ENCODE measurements at regions not wholly inside any gene's neighbourhood (a gene's known extent, or its start where the extent isn't known, plus 50 kb on each side); places are given as distances from the start of the nearest gene placed in this dataset.

DNA sequence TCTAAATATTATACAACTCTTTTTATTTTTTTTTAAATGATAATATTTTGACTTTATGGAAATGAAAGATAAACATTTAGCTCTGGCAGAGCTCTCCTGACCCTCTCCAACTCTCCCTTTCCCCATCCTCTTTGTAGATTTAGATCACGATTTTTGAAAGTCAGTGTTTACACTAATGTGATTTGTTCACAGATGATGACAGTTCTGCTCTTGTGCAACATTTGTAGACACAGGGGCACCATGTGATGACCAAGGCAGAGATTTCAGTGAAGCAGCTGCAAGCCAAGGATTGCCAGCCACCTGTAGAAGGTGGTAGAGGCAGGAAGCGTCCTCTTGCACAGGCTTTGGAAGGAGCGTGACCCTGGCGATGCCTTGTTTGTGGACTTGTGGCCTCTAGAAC lies 483.2 kb downstream of the QKI start:
- no peak overlapping the region for H4K5ac ChIP-seq (ENCODE audit: low read depth, low read length)
- no peaks in the 10 kb centered on the region for H3K27me3 ChIP-seq (ENCODE audit: control insufficient read depth, insufficient read depth, low read length)
- H4K8ac ChIP-seq (ENCODE audit: low read depth in 2 of 2, low read length in 2 of 2): no peak overlapping the region
- dilution Hi-C loops (cut with HindIII; ENCODE audit: low sequenced_read_pairs, unreplicated experiment) (no loop called here), intact Hi-C loops (cut with micrococcal nuclease) (no loop called here), in situ Hi-C loops (cut with MboI; ENCODE audit: low sequenced_read_pairs) (no loop called here)
- CTCF ChIA-PET: no interaction called here
- no peak overlapping the region for H3K14ac ChIP-seq (replicated peaks; ENCODE audit: low read depth, low read length)
- H3K23ac ChIP-seq (ENCODE audit: low read depth, low read length): no peak overlapping the region
- no peak overlapping the region for H3K56ac ChIP-seq (ENCODE audit: extremely low read depth, insufficient read depth, low read length)
- POLR2A ChIA-PET (ENCODE audit: unreplicated experiment): no interaction called here
- no CpG with 5 or more reads among the region's 4 CpGs for WGBS, 2 experiments (ENCODE audit: extremely low coverage in 2 of 2, insufficient read length in 1 of 2)
- H2BK5ac ChIP-seq (ENCODE audit: low read depth, low read length, poor library complexity, severe bottlenecking): no peak overlapping the region
- H3K9me1 ChIP-seq (ENCODE audit: insufficient read depth, low read length): no peaks in the 10 kb centered on the region
- no peak overlapping the region for H2AK9ac ChIP-seq (replicated peaks; ENCODE audit: low read depth, low read length, poor library complexity)
- H3K9ac ChIP-seq (ENCODE audit: low read depth, low read length): no peak overlapping the region
- H3K4me3 ChIP-seq (ENCODE audit: insufficient read depth, low read depth, low read length): no peak overlapping the region
- no peaks in the 10 kb centered on the region for H3K4me1 ChIP-seq (ENCODE audit: control insufficient read depth, insufficient read depth, low read length)
- no peak for TF ChIP-seq FOS (IDR thresholded peaks at IDR 0.05; ENCODE audit: low read depth, low read length)
- TF ChIP-seq POLR2A (IDR thresholded peaks at IDR 0.05; ENCODE audit: low read depth, low read length): no peak
- no peak for TF ChIP-seq CHD1 (IDR thresholded peaks at IDR 0.05; ENCODE audit: low read depth, low read length)
- peak; percentile 56 for TF ChIP-seq CEBPB (IDR thresholded peaks at IDR 0.05; ENCODE audit: low read depth, low read length)
- H2AFZ ChIP-seq (replicated peaks; ENCODE audit: low read length, poor library complexity): no peak overlapping the region
- H3K27ac ChIP-seq (ENCODE audit: insufficient read depth, low read length): no peak overlapping the region
- H3K79me1 ChIP-seq (ENCODE audit: low read depth in 1 of 2, low read length in 2 of 2): no peaks in the 10 kb centered on the region
- H3K4me2 ChIP-seq (ENCODE audit: low read depth, low read length): no peak overlapping the region
- no peak overlapping the region for H2AK5ac ChIP-seq (ENCODE audit: low read depth, low read length)
- BruUV-seq (replicated peaks): no TSS peak
- no peak overlapping the region for H2BK15ac ChIP-seq (ENCODE audit: low read depth, low read length)
- DNase-seq (no peak), ATAC-seq (ENCODE audit: low read depth) (no peak)
- H3K18ac ChIP-seq (ENCODE audit: low read depth, low read length): no peak overlapping the region
- H4K20me1 ChIP-seq (ENCODE audit: insufficient read depth, low read length): no peaks in the 10 kb centered on the region
- no peak overlapping the region for H3K4ac ChIP-seq (ENCODE audit: low read depth, low read length)
- H4K91ac ChIP-seq (ENCODE audit: insufficient read depth, low read depth, low read length): no peak overlapping the region
- peaks cover 5% of the 10 kb centered on the region; the same call in 1 of the 2 replicates for H3K9me3 ChIP-seq (ENCODE audit: control insufficient read depth, insufficient read depth, low read length)
- H2BK120ac ChIP-seq (ENCODE audit: low read depth, low read length): no peak overlapping the region
- H3K36me3 ChIP-seq (ENCODE audit: control insufficient read depth, insufficient read depth, low read length): no peaks in the 10 kb centered on the region
- H2BK20ac ChIP-seq (ENCODE audit: low read depth, low read length): no peak overlapping the region

All from IMR-90 (cell line).